ENCODE measurements at regions not wholly inside any gene's neighbourhood (a gene's known extent, or its start where the extent isn't known, plus 50 kb on each side); places are given as distances from the start of the nearest gene placed in this dataset.

DNA sequence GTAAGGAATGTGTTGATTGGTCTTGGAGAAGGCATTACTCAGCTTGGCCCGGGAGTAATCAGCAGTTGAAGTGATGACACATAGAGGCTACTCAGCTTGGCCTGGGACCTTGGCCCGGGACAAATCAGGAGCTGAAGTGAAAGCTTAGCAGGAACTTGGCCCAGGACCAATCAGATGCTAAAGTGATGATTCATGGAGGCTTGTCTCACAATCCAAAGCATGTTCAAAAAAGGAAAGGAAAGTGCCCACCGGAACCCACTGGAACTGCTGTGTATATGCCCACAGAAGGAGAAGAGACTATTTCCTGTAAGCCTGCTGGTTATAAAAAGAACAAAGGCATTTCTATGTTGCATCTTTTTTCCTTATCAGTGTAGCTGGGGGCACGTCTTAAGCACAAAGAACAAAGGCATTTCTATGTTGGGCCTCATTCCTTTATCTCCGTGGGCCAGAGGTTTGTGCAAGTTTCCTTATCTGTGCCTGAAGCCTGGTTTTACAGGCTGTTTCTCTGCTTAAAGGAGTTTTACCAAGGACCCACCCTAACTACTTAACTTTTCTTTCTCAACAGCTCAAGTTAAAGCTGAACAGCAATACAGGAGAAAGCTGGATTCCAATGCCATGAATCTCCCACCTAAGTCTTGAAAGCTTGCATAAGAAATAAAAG lies 1176.7 kb downstream of the NLGN4X start:
- TF ChIP-seq, protein P1, sequence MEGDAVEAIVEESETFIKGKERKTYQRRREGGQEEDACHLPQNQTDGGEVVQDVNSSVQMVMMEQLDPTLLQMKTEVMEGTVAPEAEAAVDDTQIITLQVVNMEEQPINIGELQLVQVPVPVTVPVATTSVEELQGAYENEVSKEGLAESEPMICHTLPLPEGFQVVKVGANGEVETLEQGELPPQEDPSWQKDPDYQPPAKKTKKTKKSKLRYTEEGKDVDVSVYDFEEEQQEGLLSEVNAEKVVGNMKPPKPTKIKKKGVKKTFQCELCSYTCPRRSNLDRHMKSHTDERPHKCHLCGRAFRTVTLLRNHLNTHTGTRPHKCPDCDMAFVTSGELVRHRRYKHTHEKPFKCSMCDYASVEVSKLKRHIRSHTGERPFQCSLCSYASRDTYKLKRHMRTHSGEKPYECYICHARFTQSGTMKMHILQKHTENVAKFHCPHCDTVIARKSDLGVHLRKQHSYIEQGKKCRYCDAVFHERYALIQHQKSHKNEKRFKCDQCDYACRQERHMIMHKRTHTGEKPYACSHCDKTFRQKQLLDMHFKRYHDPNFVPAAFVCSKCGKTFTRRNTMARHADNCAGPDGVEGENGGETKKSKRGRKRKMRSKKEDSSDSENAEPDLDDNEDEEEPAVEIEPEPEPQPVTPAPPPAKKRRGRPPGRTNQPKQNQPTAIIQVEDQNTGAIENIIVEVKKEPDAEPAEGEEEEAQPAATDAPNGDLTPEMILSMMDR (conservative IDR thresholded peaks at IDR 0.05; ENCODE audit: low read depth, low read length): no peak
- H3K4me2 ChIP-seq: no peak overlapping the region

DNA sequence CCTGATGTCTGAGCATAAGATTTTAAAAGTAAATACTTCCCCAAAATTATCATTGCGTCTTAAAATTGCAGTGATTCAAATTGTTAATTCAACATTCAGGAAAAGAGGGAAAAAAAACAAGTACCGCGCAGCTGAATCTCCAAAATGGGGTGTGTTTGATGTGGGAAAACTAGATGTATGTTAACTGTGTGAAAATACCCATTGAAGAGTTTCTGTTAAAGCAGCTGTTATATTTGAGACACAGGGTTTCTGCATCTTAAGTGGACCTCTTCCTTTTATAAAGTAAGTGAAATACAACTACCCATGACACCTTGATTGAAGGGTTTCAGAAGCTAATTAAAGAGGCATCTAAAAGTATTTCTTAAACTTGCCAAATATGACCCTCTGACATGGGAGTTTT lies 1186.1 kb downstream of the NLGN4X start:
- no peak overlapping the region for H3K27ac ChIP-seq
- TF ChIP-seq, protein P1 (conservative IDR thresholded peaks at IDR 0.05; ENCODE audit: low read depth, low read length): no peak
- no peaks in the 10 kb centered on the region for H3K27me3 ChIP-seq (ENCODE audit: insufficient read depth, low read depth)
- H3K4me1 ChIP-seq (ENCODE audit: low read depth, poor library complexity, severe bottlenecking): no peaks in the 10 kb centered on the region
- no peak overlapping the region for H2AFZ ChIP-seq (ENCODE audit: low read depth)
- H3K4me3 ChIP-seq (IDR thresholded peaks at IDR 0.05; ENCODE audit: insufficient read depth, low read depth, low read length): no peak overlapping the region
- H3K4me2 ChIP-seq: no peak overlapping the region
- no peaks in the 10 kb centered on the region for H3K36me3 ChIP-seq (ENCODE audit: insufficient read depth)
- H3K79me2 ChIP-seq (ENCODE audit: insufficient read depth, low read depth): no peaks in the 10 kb centered on the region
- H4K20me1 ChIP-seq (ENCODE audit: insufficient read depth): no peaks in the 10 kb centered on the region
- H3K9ac ChIP-seq: no peak overlapping the region

More for the DNA sequence above, 1176.7 kb downstream of the NLGN4X start:
- Histone ChIP-seq H2AFZ (ENCODE audit: low read depth) (no peak overlapping the region), H3K9ac (no peak overlapping the region), H3K4me1 (ENCODE audit: low read depth, poor library complexity, severe bottlenecking) (no peaks in the 10 kb centered on the region), H3K79me2 (ENCODE audit: insufficient read depth, low read depth) (no peaks in the 10 kb centered on the region), H3K27ac (no peak overlapping the region), H3K27me3 (ENCODE audit: insufficient read depth, low read depth) (no peaks in the 10 kb centered on the region), H4K20me1 (ENCODE audit: insufficient read depth) (no peaks in the 10 kb centered on the region), H3K4me3 (IDR thresholded peaks at IDR 0.05; ENCODE audit: insufficient read depth, low read depth, low read length) (no peak overlapping the region), H3K36me3 (ENCODE audit: insufficient read depth) (no peaks in the 10 kb centered on the region)

- H4K20me1 ChIP-seq (ENCODE audit: insufficient read depth): no peaks in the 10 kb centered on the region
- H3K79me2 ChIP-seq (ENCODE audit: insufficient read depth, low read depth): no peaks in the 10 kb centered on the region
- H3K27me3 ChIP-seq (ENCODE audit: insufficient read depth, low read depth): no peaks in the 10 kb centered on the region
- H3K9ac ChIP-seq: no peak overlapping the region
- no peak overlapping the region for H3K27ac ChIP-seq
- TF ChIP-seq, protein P1 (conservative IDR thresholded peaks at IDR 0.05; ENCODE audit: low read depth, low read length): no peak
- no peak overlapping the region for H3K4me2 ChIP-seq
- no peak overlapping the region for H3K4me3 ChIP-seq (IDR thresholded peaks at IDR 0.05; ENCODE audit: insufficient read depth, low read depth, low read length)
- no peaks in the 10 kb centered on the region for H3K4me1 ChIP-seq (ENCODE audit: low read depth, poor library complexity, severe bottlenecking)
- H2AFZ ChIP-seq (ENCODE audit: low read depth): no peak overlapping the region
- H3K36me3 ChIP-seq (ENCODE audit: insufficient read depth): no peaks in the 10 kb centered on the region
These were observed 1196.9 kb downstream of the NLGN4X start for GRCh38 chrX:5031792-5032191.

- Histone ChIP-seq H3K9ac (no peak overlapping the region), H3K36me3 (ENCODE audit: insufficient read depth) (no peaks in the 10 kb centered on the region), H4K20me1 (ENCODE audit: insufficient read depth) (no peaks in the 10 kb centered on the region)
These were observed 1213.2 kb downstream of the NLGN4X start for GRCh38 chrX:5015451-5015850.

More at GRCh38 chrX:5015451-5015850, 1213.2 kb downstream of the NLGN4X start:
- H3K4me3 ChIP-seq (IDR thresholded peaks at IDR 0.05; ENCODE audit: insufficient read depth, low read depth, low read length): no peak overlapping the region
- no peak overlapping the region for H3K27ac ChIP-seq
- H3K4me1 ChIP-seq (ENCODE audit: low read depth, poor library complexity, severe bottlenecking): no peaks in the 10 kb centered on the region
- no peak overlapping the region for H3K4me2 ChIP-seq
- H3K79me2 ChIP-seq (ENCODE audit: insufficient read depth, low read depth): no peaks in the 10 kb centered on the region
- no peak overlapping the region for H2AFZ ChIP-seq (ENCODE audit: low read depth)
- TF ChIP-seq, protein P1 (conservative IDR thresholded peaks at IDR 0.05; ENCODE audit: low read depth, low read length): no peak
- no peaks in the 10 kb centered on the region for H3K27me3 ChIP-seq (ENCODE audit: insufficient read depth, low read depth)
